ENCODE measurements at regions not wholly inside any gene's neighbourhood (a gene's known extent, or its start where the extent isn't known, plus 50 kb on each side); places are given as distances from the start of the nearest gene placed in this dataset.

- no peak overlapping the region for H3K4me2 ChIP-seq
- H3K27ac ChIP-seq, result no peak overlapping the region
- ChIA-PET POLR2A (ENCODE audit: unreplicated experiment) (no interaction called here), CTCF (no interaction called here)
- no peaks in the 10 kb centered on the region for H3K36me3 ChIP-seq (ENCODE audit: low read depth)
- H3K27me3 ChIP-seq (ENCODE audit: insufficient read depth, low read depth), result no peaks in the 10 kb centered on the region
- no peaks in the 10 kb centered on the region for H3K9me2 ChIP-seq (ENCODE audit: insufficient read depth)
- H3K9me3 ChIP-seq (ENCODE audit: insufficient read depth, low read depth), result no peaks in the 10 kb centered on the region
- no TSS peak for BruUV-seq (replicated peaks)
- no peaks in the 10 kb centered on the region for H3K79me2 ChIP-seq (ENCODE audit: low read depth)
- H4K20me1 ChIP-seq (ENCODE audit: insufficient read depth), result no peaks in the 10 kb centered on the region
- no peak overlapping the region for H3K4me3 ChIP-seq
- H3K4me1 ChIP-seq (replicated peaks; ENCODE audit: insufficient read depth), result peaks cover 8% of the 10 kb centered on the region; the same call in 1 of the 2 replicates
- no peak overlapping the region for H2AFZ ChIP-seq
- H3F3A ChIP-seq (ENCODE audit: insufficient read depth, low read depth), result no peaks in the 10 kb centered on the region
- TF ChIP-seq EZH2 (IDR thresholded peaks at IDR 0.05; ENCODE audit: low read depth) (no peak), CTCF (conservative IDR thresholded peaks at IDR 0.05) (no peak)
- intact Hi-C loops (cut with micrococcal nuclease; ENCODE audit: unreplicated experiment), result no loop called here
- DNase-seq, result no peak
Observed at GRCh38 chr3:18670759-18671158, 245.6 kb upstream of the SATB1 start.

GRCh38 chr3:18669374-18669773 lies 244.2 kb upstream of the SATB1 start:
- BruUV-seq (replicated peaks), result no TSS peak
- intact Hi-C loops (cut with micrococcal nuclease; ENCODE audit: unreplicated experiment), result no loop called here
- H3K79me2 ChIP-seq (ENCODE audit: low read depth), result no peaks in the 10 kb centered on the region
- H3K4me1 ChIP-seq (replicated peaks; ENCODE audit: insufficient read depth), result peaks cover 8% of the 10 kb centered on the region; the same call in 1 of the 2 replicates
- H3K36me3 ChIP-seq (ENCODE audit: low read depth), result no peaks in the 10 kb centered on the region
- no peak overlapping the region for H3K4me2 ChIP-seq
- ChIA-PET POLR2A (ENCODE audit: unreplicated experiment) (no interaction called here), CTCF (no interaction called here)
- TF ChIP-seq EZH2 (IDR thresholded peaks at IDR 0.05; ENCODE audit: low read depth) (no peak), CTCF (conservative IDR thresholded peaks at IDR 0.05) (no peak)
- H4K20me1 ChIP-seq (ENCODE audit: insufficient read depth), result no peaks in the 10 kb centered on the region
- H3K9me2 ChIP-seq (ENCODE audit: insufficient read depth), result no peaks in the 10 kb centered on the region; the same call in 1 of the 2 replicates
- no peak for DNase-seq
- no peaks in the 10 kb centered on the region for H3K27me3 ChIP-seq (ENCODE audit: insufficient read depth, low read depth)
- H3F3A ChIP-seq (ENCODE audit: insufficient read depth, low read depth), result no peaks in the 10 kb centered on the region
- H3K27ac ChIP-seq, result no peak overlapping the region
- H3K4me3 ChIP-seq, result no peak overlapping the region
- no peaks in the 10 kb centered on the region for H3K9me3 ChIP-seq (ENCODE audit: insufficient read depth, low read depth)
- H2AFZ ChIP-seq, result no peak overlapping the region

GRCh38 chr3:18667552-18667951 lies 242.4 kb upstream of the SATB1 start:
- intact Hi-C loops (cut with micrococcal nuclease; ENCODE audit: unreplicated experiment), result no loop called here
- TF ChIP-seq CTCF (conservative IDR thresholded peaks at IDR 0.05) (no peak), EZH2 (IDR thresholded peaks at IDR 0.05; ENCODE audit: low read depth) (no peak)
- CTCF ChIA-PET, result no interaction called here
- Histone ChIP-seq H3K27me3 (ENCODE audit: insufficient read depth, low read depth) (no peaks in the 10 kb centered on the region), H3K27ac (no peak overlapping the region), H2AFZ (no peak overlapping the region), H3K9me2 (ENCODE audit: insufficient read depth) (no peaks in the 10 kb centered on the region; the same call in 1 of the 2 replicates), H3K4me2 (no peak overlapping the region), H3K4me3 (no peak overlapping the region), H4K20me1 (ENCODE audit: insufficient read depth) (no peaks in the 10 kb centered on the region), H3F3A (ENCODE audit: insufficient read depth, low read depth) (no peaks in the 10 kb centered on the region), H3K9me3 (ENCODE audit: insufficient read depth, low read depth) (no peaks in the 10 kb centered on the region), H3K79me2 (ENCODE audit: low read depth) (no peaks in the 10 kb centered on the region), H3K36me3 (ENCODE audit: low read depth) (no peaks in the 10 kb centered on the region), H3K4me1 (replicated peaks; ENCODE audit: insufficient read depth) (peaks cover 8% of the 10 kb centered on the region; the same call in 1 of the 2 replicates)
- BruUV-seq (replicated peaks), result no TSS peak
- POLR2A ChIA-PET (ENCODE audit: unreplicated experiment), result no interaction called here
- no peak for DNase-seq
